Suppressor macrophage treated with lipopolysaccharide for 1 hour (primary cell): ENCODE measurements at regions not wholly inside any gene's neighbourhood (a gene's known extent, or its start where the extent isn't known, plus 50 kb on each side); places are given as distances from the start of the nearest gene placed in this dataset.
"Not testable (repeated sequence)": the region's sequence is repeated elsewhere in the genome, so short reads cannot be mapped to it uniquely, and the experiment has no call there.

ENCODE experiments used
- DNase-seq, 3 donors: peaks; one replicate each; pipeline ENCODE4 v3.0.0-alpha.2; 2020 to 2022

GRCh38 chr21:27534206-27534605 is 567.3 kb upstream of the ADAMTS5 start:
- no peak for DNase-seq

DNA sequence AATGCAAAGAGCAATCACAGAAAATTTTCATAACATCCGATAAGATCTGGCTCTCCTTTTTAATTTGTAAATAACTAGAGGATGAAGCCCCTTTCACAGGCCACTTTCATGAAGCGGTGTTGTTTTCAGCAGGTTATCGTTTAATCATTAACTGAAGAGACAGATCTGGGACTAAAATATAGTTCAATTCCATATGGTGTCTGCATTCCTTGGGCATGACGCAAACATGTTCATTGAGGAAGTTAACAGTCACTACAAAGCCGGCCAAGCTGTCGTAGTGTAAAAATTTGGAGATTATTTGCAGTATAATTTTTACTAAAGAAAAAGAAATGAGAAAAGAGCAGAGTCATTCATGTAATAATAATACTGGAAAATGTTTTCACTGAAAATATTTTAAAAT is 565.2 kb upstream of the ADAMTS5 start:
- no peak for DNase-seq

DNA sequence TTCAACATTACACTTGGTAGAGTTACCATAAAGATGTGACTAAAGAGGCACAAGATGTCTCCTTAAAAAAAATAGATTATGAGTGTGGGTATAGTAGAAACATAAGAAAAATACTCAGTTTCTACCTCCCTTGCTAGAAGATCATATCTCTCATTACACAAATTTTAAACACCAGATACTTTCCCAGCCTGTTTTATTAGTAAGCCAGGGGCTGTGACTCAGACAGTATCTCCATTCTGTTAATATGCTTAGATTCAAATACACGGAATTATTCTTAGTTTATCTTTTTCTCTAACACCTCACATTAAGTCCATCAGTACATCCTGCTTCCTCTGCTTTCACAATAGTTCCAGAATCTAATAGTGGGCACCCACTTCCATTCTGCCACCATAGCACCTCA is 561.8 kb upstream of the ADAMTS5 start:
- DNase-seq, result no peak

DNA sequence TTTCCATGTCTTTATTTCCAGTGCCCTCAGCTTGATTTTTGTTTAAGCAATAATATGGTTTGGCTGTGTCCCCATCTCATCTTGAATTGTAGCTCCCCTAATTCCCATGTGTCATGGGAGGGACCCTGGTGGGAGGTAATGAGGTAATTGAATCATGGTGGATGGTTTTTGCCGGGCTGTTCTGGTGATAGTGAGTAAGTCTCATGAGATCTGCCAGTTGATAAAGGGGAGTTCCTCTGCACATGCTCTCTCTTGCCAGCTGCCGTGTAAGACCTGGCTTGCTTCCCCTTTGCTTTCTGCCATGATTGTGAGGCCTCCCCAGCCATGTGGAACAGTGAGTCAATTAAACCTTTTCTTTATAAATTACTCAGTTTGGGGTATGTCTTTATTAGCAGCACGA is 559.6 kb upstream of the ADAMTS5 start:
- DNase-seq, result no peak

- no peak for DNase-seq
These were observed 558.9 kb upstream of the ADAMTS5 start for GRCh38 chr21:27525780-27526179.

- DNase-seq, result no peak
These were observed 552.5 kb upstream of the ADAMTS5 start for GRCh38 chr21:27519361-27519760.

DNA sequence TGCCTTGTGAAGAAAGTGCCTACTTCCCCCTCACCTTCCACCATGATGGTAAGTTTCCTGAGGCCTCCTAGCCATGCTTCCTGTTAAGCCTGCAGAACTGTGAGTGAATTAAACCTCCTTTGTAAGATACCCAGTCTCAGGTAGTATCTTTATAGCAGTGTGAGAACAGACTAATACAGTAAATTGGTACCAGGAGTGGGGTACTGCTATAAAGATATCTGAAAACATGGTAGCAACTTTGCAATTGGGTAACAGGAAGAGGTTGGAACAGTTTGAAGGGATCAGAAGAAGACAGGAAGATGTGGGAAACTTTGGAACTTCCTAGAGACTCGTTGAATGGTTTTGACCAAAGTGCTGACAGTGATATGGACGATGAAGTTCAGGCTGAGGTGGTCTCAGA is 550.3 kb upstream of the ADAMTS5 start:
- DNase-seq, result not testable (repeated sequence)

- no peak for DNase-seq
These were observed 548.8 kb upstream of the ADAMTS5 start for GRCh38 chr21:27515676-27516075.

- DNase-seq, result no peak
These were observed 546.9 kb upstream of the ADAMTS5 start for GRCh38 chr21:27513825-27514224.

DNA sequence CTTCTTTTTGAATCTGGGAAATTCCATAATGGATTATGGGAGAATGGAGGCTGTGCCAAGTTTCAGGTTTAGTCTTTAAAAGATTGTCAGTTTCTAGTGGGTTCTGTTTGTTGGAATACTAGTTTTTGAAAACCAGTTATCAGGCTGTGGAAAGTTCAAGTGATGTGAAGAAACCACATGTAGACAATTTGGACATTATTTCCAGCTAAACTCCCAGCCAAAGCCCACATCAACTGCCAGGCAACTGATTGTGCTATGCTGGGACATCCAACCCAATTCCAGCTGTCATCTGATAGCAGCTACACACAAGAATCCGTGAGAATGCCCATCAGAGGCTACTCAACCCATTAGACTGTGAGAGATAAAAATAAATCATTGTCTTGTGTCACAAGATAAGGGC is 546.1 kb upstream of the ADAMTS5 start:
- no peak for DNase-seq

DNA sequence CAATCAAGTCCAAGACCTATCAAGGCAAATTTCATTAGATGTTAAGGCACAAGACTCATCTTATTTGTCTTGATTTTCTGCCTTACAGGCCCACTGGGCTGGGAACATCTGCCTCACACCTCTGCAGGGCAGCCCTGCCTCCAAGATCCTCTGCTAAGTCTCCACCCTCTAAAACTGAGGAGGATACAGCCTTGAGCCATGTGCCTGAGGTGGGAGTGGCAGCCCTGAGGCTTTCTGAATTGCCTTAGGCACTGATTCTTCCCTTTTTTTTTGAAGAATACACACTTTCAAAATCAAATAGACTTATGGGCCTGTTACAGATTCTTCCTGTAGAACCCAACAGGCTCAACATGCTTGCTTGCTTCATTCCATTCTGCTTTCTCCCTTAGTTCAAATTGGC is 544.3 kb upstream of the ADAMTS5 start:
- DNase-seq, result no peak

GRCh38 chr21:27507695-27508094 is 540.8 kb upstream of the ADAMTS5 start:
- no peak for DNase-seq

DNA sequence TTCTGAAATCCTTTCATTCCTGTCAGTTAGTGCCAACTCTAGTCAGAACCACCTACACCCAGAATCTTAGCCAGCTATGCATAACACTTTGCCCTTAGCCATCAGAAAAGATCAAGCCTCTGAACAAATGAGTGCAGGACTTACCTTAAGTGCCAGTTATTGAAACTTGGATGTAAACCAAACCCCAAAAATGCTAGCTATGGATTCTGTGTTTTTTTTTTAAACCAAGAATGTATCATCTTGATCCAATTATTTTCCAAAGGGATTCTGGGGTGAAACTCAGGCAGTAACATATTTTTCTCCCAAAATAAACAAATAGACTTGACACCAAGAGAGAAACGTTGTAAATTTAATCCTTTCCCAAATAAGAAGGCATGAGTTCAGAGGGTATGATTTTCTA is 538.6 kb upstream of the ADAMTS5 start:
- DNase-seq, result no peak

- no peak for DNase-seq
These were observed 535.9 kb upstream of the ADAMTS5 start for GRCh38 chr21:27502801-27503200.

DNA sequence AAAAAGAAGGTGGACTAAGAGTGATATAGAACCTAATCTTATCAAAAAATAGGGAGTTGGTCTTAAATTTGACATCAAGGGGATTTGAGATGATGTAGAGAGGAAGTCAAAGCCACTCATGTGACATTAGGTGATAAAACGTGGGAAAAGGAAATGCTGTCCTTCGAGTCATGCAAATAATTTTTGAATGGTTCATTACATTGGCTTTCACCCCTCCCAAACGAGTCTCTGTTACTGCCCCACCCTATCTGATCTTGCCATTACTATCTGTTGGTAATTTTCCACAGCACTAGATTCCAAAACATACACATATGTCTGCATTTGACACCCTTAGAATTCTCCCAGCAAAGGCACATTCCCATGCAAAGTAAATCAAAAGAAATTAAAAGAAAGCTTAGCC is 531.1 kb upstream of the ADAMTS5 start:
- no peak for DNase-seq

- DNase-seq, result no peak
These were observed 528.9 kb upstream of the ADAMTS5 start for GRCh38 chr21:27495836-27496235.

- no peak for DNase-seq
These were observed 526.7 kb upstream of the ADAMTS5 start for GRCh38 chr21:27493542-27493941.

- no peak for DNase-seq
These were observed 520.8 kb upstream of the ADAMTS5 start for GRCh38 chr21:27487676-27488075.

- no peak for DNase-seq
These were observed 514.0 kb upstream of the ADAMTS5 start for GRCh38 chr21:27480841-27481261.

DNA sequence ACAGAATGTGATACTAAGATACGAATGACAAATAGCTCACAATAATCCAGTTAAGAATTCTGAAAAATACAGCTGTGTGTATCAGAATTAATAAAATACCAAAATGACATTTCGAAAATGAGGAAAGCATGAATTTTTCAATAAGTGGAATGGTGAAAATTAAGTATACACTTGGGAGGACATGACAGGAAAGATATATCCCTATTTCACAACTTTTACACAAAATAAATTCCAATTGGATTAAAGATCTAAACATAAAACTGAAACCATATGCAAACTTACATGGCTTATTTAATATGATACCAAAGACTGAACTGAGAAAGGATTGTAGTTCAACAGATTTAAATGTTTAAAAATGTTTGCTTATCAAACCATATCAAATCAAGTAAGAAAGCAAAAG is 510.4 kb upstream of the ADAMTS5 start:
- no peak for DNase-seq

DNA sequence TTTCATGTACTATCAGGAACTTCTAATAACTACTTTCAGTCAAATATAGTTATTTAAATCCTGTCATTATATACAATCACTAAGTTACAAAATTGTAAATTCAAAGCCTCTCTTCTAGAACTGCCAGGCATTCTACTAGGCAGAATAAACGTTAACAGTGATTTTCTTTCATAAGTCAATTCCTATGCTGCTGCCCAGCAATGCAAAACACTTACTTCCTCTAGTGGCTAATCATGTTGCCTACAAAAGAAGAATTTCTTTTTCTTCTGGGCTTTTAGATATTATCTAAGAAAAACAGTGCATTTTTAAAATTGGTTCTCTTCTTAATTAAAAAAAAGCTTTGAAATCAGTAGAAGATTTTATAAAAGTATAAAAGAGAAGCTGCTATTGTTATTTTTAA is 509.8 kb upstream of the ADAMTS5 start:
- no peak for DNase-seq

GRCh38 chr21:27475363-27475955 is 508.6 kb upstream of the ADAMTS5 start:
- no peak for DNase-seq

DNA sequence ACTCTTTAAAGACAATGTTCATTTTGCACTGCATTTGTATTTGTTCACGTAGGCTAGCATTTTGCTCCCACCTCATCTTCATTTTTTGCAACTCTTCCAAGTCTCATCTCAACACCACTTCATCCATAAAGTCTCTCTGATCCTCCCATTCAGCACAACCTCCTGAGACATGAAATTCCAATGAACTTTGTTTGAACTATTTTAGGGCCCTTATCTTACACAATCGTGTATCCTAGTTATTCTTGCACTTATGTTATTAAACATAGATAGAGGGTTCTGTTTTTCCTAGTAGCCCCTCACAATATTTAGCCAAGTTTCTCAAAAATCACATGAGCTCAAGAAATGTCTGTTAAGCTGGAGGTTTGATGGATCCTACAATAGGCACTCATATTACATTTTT is 500.5 kb upstream of the ADAMTS5 start:
- no peak for DNase-seq

- no peak for DNase-seq
These were observed 499.3 kb upstream of the ADAMTS5 start for GRCh38 chr21:27466140-27466539.

- no peak for DNase-seq
These were observed 497.8 kb upstream of the ADAMTS5 start for GRCh38 chr21:27464648-27465047.

- no peak for DNase-seq
These were observed 495.8 kb upstream of the ADAMTS5 start for GRCh38 chr21:27462726-27463125.
